Stimulated activated CD4-positive, alpha-beta T cell treated with anti-CD3 and anti-CD28 coated beads, TNF-alpha, amount 100 ng/mL, for 1 hour (primary cell): ENCODE measurements at regions not wholly inside any gene's neighbourhood (a gene's known extent, or its start where the extent isn't known, plus 50 kb on each side); places are given as distances from the start of the nearest gene placed in this dataset.
A peak's percentile ranks its signal among the peaks of the same experiment; 100 is the strongest.

Experiments used
- DNase-seq, 3 donors: peaks; one replicate each; pipeline ENCODE4 v3.0.0-alpha.2; 2020; ENCODE audit warnings: low read depth in 3 of 3, low spot score in 1 of 3

DNA sequence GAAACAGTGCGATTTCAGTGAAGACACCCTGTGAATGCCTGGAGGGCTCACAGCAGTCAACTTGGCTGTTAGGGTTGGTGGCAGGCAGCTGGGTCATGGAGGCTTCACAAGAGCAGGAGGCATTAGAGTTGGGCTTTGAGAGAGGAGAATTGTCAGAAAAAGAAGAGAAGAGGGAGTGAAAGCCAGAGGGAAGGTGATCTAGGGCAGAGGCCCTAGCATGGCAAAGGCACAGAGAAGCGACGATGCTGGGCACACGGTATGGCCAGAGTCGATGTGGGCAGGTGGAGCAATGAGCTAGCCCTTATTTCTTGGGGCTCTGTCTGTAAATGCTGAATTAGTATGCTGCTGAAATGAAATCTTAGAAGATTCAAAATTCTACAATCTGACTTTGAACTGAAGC lies 52.6 kb upstream of the OLFM4 start:
- no peak for DNase-seq

GRCh38 chr13:52975161-52975560 lies 53.5 kb upstream of the OLFM4 start:
- no peak for DNase-seq

GRCh38 chr13:52974711-52975110 lies 53.9 kb upstream of the OLFM4 start:
- DNase-seq: no peak

GRCh38 chr13:52969373-52969772 lies 59.2 kb upstream of the OLFM4 start:
- no peak for DNase-seq

GRCh38 chr13:52968074-52968700 lies 60.4 kb upstream of the OLFM4 start:
- peak; percentile 3 to 22 (median 15) for DNase-seq

DNA sequence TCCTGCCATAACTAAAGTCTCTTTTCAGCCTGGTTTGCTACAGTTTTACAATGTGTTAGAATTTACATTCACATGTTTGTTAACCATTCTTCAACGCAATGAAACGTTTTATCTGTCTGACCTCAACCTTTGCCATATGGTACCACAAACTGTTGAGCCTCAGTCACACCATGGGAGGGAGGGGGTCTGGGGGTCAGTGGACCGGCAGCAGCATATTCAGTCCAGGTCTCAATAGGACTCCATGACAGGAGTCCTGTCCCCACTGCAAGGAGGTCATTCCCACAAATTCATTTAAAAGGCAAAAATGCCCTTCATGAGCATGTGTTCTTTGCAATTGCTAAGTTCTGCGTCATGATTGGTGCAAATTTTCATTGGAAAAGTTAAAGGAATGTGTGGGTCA lies 66.6 kb upstream of the OLFM4 start:
- DNase-seq: no peak

GRCh38 chr13:52961256-52961910 lies 67.2 kb upstream of the OLFM4 start:
- no peak for DNase-seq

DNA sequence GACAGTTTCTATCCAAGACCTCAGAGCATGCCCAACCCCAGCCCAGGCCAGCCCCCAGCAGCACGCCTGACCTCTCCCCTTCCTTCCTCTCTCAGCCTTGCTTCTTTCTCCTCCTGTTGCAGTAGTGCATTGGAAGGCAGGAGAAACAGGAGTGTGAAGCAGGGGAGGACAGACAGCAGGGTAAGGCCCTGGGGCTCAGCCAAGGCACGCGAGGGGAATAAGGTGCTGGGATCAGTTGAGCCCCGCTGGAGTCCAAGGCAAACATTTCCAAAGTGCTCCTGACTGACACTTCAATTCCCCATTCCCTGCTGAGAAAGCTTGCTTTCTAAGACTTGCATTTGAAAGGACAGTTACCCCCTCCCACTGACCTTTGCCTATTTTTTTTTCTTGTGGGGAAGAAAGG lies 73.1 kb upstream of the OLFM4 start:
- DNase-seq: no peak

GRCh38 chr13:52954838-52955237 lies 73.8 kb upstream of the OLFM4 start:
- no peak for DNase-seq

DNA sequence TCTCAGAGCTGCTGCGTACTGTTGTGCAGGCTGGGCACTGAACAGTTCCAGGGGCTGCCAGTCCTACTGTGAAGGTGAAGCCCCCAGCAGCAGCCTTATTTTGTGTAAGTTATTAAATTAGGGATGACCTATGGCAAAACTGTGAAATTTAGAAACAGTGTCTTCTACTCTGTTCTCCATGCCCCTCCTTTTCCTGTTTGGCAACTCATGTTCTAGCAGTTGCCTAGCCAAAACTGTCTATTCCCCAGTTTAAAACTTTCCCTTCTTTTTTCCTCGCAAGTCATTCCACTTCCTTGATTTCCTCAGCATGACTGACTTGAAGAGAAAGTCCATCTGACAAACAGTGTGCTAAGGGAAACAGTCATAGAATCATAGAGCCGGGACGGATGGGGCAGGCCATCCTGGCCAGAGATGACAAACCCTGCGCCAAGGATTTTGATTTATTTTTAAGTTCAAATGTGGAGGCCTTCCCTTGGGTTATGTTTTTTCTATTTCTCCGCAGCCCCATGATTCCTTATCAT lies 78.1 kb upstream of the OLFM4 start:
- DNase-seq: no peak

DNA sequence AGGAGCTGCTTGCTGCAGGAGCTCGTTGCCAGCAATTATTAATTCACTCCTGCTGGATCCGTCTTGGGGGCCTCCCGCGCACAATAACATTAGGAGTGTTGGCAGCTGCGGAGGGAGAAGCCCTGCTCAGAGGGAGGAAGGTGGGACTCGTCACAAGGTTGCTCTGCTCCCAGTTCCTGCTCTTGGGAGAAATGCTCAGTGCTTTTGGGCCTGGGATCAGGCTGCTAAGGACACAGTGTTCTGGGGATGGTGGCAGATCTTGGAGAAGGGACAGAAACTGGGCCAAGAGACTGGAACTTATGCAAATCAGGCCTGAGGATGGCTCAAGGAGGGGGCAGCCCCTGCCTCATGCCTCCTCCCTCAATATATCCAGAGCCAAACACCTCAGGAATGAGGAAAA lies 78.9 kb upstream of the OLFM4 start:
- DNase-seq: no peak

GRCh38 chr13:52949044-52949443 lies 79.6 kb upstream of the OLFM4 start:
- no peak for DNase-seq

- no peak for DNase-seq
Observed at GRCh38 chr13:52947921-52948373, 80.7 kb upstream of the OLFM4 start.

- no peak for DNase-seq
Observed at GRCh38 chr13:52945348-52945747, 83.3 kb upstream of the OLFM4 start.

DNA sequence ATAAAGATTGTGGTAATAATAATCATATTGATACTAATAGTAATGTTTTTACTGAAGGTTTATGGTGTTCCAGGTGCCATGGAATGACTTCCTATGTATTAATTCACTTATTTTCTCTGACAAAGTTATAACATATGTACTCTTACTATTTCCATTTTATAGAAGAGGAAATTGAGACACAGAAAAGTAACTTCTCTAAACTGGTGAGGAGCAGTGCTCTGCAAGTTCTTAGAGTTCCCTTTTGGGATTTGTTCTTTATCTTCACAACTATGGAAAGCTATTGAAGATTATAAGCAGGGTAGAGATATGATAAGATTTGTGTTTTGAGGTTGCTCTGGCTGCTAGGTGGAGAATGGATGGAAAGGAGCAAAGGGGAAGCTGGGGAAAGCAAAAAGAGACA lies 83.9 kb upstream of the OLFM4 start:
- DNase-seq: no peak

- no peak for DNase-seq
Observed at GRCh38 chr13:52938065-52938464, 89.6 kb upstream of the PCDH8 start.

DNA sequence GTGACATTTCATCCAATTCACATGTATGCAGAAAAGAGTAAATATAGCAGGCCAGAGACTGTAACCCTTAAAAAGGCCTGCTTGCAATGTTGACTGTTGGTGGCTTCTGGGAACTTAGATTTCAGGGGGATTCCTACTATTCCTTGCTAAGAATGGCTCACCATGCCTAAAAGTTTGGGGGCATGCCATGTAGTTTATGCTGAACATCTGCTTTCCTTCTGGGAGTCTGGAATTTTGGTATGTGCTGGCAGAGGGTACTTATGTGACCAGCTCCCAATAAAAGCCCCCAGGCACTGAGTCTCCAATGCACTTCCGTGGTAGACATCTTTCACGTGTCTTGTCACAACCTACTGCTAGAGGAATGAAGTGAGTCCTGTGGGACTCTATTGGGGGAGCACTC lies 88.4 kb upstream of the PCDH8 start:
- DNase-seq: no peak

DNA sequence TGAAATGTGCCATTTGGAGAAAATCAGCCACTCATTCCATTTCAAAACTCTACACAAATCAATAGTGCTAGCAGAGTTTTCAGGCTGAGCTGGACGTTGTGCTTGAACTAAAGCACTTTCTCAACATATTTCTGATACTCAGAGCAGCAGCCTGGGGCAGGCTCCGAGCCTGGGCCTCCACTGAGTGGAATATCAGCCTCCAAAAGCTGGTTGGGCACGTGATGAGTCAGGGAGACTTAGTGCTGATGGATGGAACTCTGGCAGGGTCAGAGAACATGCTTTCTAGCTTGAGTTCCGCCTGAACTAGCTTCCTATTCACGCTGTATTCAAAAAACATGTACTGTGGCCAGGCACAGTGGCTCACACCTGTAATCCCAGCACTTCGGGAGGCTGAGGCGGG lies 85.8 kb upstream of the PCDH8 start:
- no peak for DNase-seq

DNA sequence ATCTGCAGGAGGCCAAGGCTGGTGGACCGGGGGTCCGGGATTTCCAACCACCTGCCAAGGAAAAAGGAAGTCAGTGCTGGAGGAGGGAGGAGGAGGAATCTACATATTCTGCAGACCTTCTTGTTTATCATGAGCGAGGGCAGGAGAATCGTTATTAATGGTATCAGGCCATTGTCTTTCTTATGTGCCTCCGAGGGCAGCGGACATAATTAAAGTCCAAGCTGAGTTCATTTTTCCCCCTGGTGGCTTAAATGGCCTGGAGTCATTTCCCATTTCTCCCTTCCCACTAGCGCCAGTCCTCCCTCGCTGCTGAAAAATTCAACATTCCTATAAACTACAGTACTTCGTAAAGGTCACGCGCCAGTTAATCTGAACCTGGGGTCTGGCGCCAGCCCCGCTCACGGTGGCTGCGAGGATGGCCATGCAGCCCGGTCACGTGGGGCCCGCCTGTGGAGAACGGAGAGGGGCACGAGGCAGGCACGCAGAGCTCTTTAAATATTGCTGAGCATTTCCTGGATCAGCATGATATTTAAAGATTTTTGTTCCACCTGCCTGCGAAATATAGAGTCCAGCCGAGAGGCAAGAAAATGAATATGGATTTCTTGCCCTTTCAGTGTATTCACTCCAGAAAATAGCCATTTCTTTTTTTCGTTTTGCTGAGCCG lies 85.2 kb upstream of the PCDH8 start:
- no peak for DNase-seq

GRCh38 chr13:52933099-52933498 lies 84.7 kb upstream of the PCDH8 start:
- no peak for DNase-seq

DNA sequence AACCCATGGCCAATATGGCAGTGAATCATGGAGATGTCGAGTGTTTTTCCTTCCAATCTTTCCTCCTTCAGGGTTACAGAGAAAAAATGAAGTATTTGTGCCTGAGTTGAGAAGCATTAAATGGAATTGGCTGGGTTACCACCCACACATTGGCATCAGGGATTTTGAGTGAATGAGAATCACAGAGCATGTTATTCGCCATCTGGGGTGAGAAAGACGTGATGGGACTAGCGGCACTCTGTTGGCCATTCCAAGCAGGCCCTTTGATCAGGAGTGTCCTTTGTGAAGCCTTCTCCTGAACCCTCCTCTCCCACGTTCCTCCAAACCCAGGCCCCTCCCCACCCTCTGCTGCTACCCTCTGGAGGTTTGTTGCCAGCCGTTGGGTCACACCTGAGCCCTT lies 84.2 kb upstream of the PCDH8 start:
- DNase-seq: no peak
